Body of pancreas (tissue), 4 donors: ENCODE measurements at regions not wholly inside any gene's neighbourhood (a gene's known extent, or its start where the extent isn't known, plus 50 kb on each side); places are given as distances from the start of the nearest gene placed in this dataset.

Experiments used
- ATAC-seq: fragments of 150-250 bp; one replicate; pipeline ENCODE4 v1.9.1; 2016
- DNase-seq, 4 donors: peaks; one replicate each; pipeline ENCODE4 v3.0.0-alpha.2; 2019
- H3K27ac ChIP-seq, 4 donors: fragments of 200-600 bp; sonication (generic); 1 replicate in 3 of 4; 2 replicates in 1 of 4; pipeline versions ENCODE4 v1.5.1 to v1.6.1; 2016 to 2019; ENCODE audit warnings: mild to moderate bottlenecking in 1 of 4, mixed read lengths in 1 of 4, moderate library complexity in 1 of 4
- H3K27me3 ChIP-seq, 2 donors: fragments of 200-600 bp; sonication (generic); one replicate each; pipeline ENCODE4 v1.6.0; 2016; ENCODE audit warnings: mild to moderate bottlenecking in 1 of 2
- H3K36me3 ChIP-seq, 2 donors: fragments of 200-600 bp; sonication (generic); replicated peaks in 1 of 2; 2 replicates each; pipeline ENCODE4 v1.5.1; 2016; ENCODE audit warnings: low read depth in 2 of 2; ENCODE audit not compliant: insufficient read depth in 1 of 2
- H3K4me1 ChIP-seq: fragments of 200-600 bp; sonication (generic); one replicate; pipeline ENCODE4 v1.6.0; 2016
- H3K4me3 ChIP-seq, 2 donors: fragments of 200-600 bp; sonication (generic); 1 replicate in 1 of 2; 2 replicates in 1 of 2; pipeline ENCODE4 v1.5.1; 2016 to 2019
- H3K9me3 ChIP-seq, 3 donors: fragments of 200-600 bp; sonication (generic); 1 replicate in 2 of 3; 2 replicates in 1 of 3; pipeline ENCODE4 v1.5.1; 2016
- POLR2A ChIP-seq, 3 donors: fragments of 450-650 bp; IDR thresholded peaks; one replicate each; pipeline ENCODE4 v1.6.1; 2016; ENCODE audit warnings: antibody characterized with exemption in 3 of 3, mild to moderate bottlenecking in 2 of 3
- WGBS, 2 donors: methylation state at CpG; one replicate each; pipeline ENCODE4 v1.1.5; 2017; 5-methylcytosine and 5-hydroxymethylcytosine counted together
- intact Hi-C: fragments of 100-400 bp; cut with DNase I; formaldehyde crosslinking; loops from one replicate; pipeline ENCODE4 v1.15.1; 2023
- TF ChIP-seq, protein P1 (sequence below), 7 experiments: fragments of 450-650 bp in 4 of 7; fragments of 200-600 bp in 3 of 7; sonication (generic) in 3 of 7; IDR thresholded peaks; one replicate each; pipeline ENCODE4 v1.5.1; 2016 to 2019; ENCODE audit warnings: antibody characterized with exemption in 7 of 7

GRCh38 chr12:43095669-43096280 is 456.2 kb downstream of the ADAMTS20 start:
- intact Hi-C loops = no loop called here
- DNase-seq = no peak
- no peaks in the 10 kb centered on the region for H3K4me1 ChIP-seq
- no peak for TF ChIP-seq POLR2A (IDR thresholded peaks at IDR 0.05)
- TF ChIP-seq, protein P1, sequence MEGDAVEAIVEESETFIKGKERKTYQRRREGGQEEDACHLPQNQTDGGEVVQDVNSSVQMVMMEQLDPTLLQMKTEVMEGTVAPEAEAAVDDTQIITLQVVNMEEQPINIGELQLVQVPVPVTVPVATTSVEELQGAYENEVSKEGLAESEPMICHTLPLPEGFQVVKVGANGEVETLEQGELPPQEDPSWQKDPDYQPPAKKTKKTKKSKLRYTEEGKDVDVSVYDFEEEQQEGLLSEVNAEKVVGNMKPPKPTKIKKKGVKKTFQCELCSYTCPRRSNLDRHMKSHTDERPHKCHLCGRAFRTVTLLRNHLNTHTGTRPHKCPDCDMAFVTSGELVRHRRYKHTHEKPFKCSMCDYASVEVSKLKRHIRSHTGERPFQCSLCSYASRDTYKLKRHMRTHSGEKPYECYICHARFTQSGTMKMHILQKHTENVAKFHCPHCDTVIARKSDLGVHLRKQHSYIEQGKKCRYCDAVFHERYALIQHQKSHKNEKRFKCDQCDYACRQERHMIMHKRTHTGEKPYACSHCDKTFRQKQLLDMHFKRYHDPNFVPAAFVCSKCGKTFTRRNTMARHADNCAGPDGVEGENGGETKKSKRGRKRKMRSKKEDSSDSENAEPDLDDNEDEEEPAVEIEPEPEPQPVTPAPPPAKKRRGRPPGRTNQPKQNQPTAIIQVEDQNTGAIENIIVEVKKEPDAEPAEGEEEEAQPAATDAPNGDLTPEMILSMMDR (IDR thresholded peaks at IDR 0.05) = no peak
- H3K4me3 ChIP-seq = no peak overlapping the region
- 78 to 82% methylated on average over 6 of the region's 6 CpGs for WGBS, 2 donors
- H3K36me3 ChIP-seq = no peaks in the 10 kb centered on the region
- no peaks in the 10 kb centered on the region for H3K27me3 ChIP-seq
- H3K9me3 ChIP-seq = no peaks in the 10 kb centered on the region
- no peak for ATAC-seq
- no peak overlapping the region for H3K27ac ChIP-seq

DNA sequence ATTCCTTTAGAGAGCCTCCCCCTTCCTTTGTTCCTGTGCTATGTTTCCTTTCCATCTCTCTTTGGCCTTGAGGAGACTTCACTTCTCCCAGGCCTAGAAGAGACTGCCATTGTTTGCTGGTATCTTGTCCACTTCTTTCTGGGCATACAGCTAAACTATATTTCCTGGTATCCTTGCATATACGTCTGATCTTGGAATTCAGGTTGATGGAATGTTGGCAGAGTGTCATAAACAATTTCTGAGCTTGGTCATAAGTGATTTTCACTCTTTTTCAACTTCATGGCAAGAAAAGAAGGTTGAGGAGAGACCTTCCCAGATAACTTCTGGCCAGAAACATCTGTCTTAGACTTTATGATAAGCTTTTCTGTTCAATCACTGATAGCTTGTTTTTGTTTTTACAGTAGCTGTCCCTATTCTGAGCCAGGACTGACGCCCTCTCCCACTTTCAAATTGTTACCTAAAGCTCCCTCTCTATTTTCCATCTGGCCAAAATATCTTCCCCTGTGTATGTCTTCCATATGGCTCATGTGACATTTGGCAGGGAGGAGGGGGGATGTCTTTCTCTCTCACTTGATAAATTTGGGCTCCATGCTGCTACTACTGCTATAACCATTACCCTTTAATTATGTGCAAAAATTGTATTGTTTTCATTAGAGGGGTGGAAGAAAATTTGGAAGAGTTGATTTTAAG is 457.0 kb downstream of the ADAMTS20 start:
- Histone ChIP-seq H3K36me3 (no peaks in the 10 kb centered on the region), H3K9me3 (no peaks in the 10 kb centered on the region), H3K27me3 (no peaks in the 10 kb centered on the region), H3K4me1 (no peaks in the 10 kb centered on the region), H3K4me3 (no peak overlapping the region), H3K27ac (no peak overlapping the region)
- DNase-seq = no peak
- 43 to 57% methylated on average over 2 of the region's 2 CpGs for WGBS, 2 donors
- intact Hi-C loops = no loop called here
- no peak for TF ChIP-seq POLR2A (IDR thresholded peaks at IDR 0.05)
- TF ChIP-seq, protein P1 (IDR thresholded peaks at IDR 0.05) = no peak
- ATAC-seq = no peak

- ATAC-seq (no peak), DNase-seq (no peak)
- Histone ChIP-seq H3K9me3 (no peaks in the 10 kb centered on the region), H3K4me3 (no peak overlapping the region), H3K4me1 (no peaks in the 10 kb centered on the region), H3K27ac (no peak overlapping the region), H3K27me3 (no peaks in the 10 kb centered on the region), H3K36me3 (no peaks in the 10 kb centered on the region)
- TF ChIP-seq, protein P1 (IDR thresholded peaks at IDR 0.05) = no peak
- no peak for TF ChIP-seq POLR2A (IDR thresholded peaks at IDR 0.05)
- intact Hi-C loops = no loop called here
- 95 to 100% methylated on average over 2 of the region's 2 CpGs for WGBS, 2 donors
These were observed 461.0 kb downstream of the ADAMTS20 start for GRCh38 chr12:43090981-43091380.

GRCh38 chr12:43087195-43088091 is 464.6 kb downstream of the ADAMTS20 start:
- no peak overlapping the region for H3K4me3 ChIP-seq
- intact Hi-C loops = no loop called here
- WGBS, 2 donors = 67 to 71% methylated on average over 3 of the region's 3 CpGs
- peaks cover 0 to 10% (median 0%) of the 10 kb centered on the region in 3 donors for H3K9me3 ChIP-seq
- H3K4me1 ChIP-seq = no peaks in the 10 kb centered on the region
- no peak for ATAC-seq
- no peaks in the 10 kb centered on the region for H3K27me3 ChIP-seq
- no peaks in the 10 kb centered on the region for H3K36me3 ChIP-seq
- no peak for TF ChIP-seq POLR2A (IDR thresholded peaks at IDR 0.05)
- TF ChIP-seq, protein P1 (IDR thresholded peaks at IDR 0.05) = no peak
- no peak overlapping the region for H3K27ac ChIP-seq
- DNase-seq = no peak
